GM06990 (cell line): ENCODE measurements at regions not wholly inside any gene's neighbourhood (a gene's known extent, or its start where the extent isn't known, plus 50 kb on each side); places are given as distances from the start of the nearest gene placed in this dataset.

Experiments used
- DNase-seq: peaks from one replicate; pipeline ENCODE4 v3.0.0-alpha.2; 2011; ENCODE audit not compliant: insufficient read length; ENCODE audit errors: extremely low read depth
- H3K27me3 ChIP-seq: replicated peaks from 2 replicates; pipeline ENCODE4 v1.6.0; 2011; ENCODE audit warnings: low read length; ENCODE audit not compliant: control insufficient read depth, insufficient read depth
- H3K36me3 ChIP-seq: 2 replicates; pipeline ENCODE4 v1.5.1; 2011; ENCODE audit warnings: low read length; ENCODE audit not compliant: control insufficient read depth, insufficient read depth
- H3K4me3 ChIP-seq: replicated peaks from 2 replicates; pipeline ENCODE4 v1.5.1; 2011; ENCODE audit warnings: low read depth, mild to moderate bottlenecking, control low read depth, low read length
- CTCF ChIP-seq: IDR thresholded peaks from 2 replicates; pipeline ENCODE4 v1.5.1; 2011; ENCODE audit warnings: low read length, control low read depth, mild to moderate bottlenecking, inconsistent platforms; ENCODE audit not compliant: insufficient read depth, poor library complexity, severe bottlenecking

DNA sequence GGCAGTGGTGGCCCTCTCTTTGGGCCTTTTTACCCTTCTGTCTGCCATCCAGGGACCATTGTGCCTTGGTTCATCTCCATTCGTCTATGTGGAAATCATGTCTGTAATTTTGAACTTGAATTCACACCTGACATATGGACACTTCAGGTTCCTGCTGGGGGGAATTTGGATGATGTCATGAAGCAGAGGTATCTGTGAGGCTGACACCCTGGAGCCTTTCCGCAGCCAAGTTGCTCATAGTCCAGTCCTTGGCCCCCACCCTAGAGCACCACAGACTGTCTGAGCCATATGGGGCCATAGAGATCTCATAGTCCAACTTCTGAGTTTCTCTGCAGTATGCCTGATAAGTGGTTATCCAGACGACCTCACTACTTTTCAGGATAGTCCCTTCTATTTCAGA is 147.7 kb upstream of the CACNA1E start:
- H3K27me3 ChIP-seq = no peaks in the 10 kb centered on the region
- no peak for TF ChIP-seq CTCF
- H3K36me3 ChIP-seq = no peaks in the 10 kb centered on the region
- no peak for DNase-seq
- H3K4me3 ChIP-seq = no peak overlapping the region

DNA sequence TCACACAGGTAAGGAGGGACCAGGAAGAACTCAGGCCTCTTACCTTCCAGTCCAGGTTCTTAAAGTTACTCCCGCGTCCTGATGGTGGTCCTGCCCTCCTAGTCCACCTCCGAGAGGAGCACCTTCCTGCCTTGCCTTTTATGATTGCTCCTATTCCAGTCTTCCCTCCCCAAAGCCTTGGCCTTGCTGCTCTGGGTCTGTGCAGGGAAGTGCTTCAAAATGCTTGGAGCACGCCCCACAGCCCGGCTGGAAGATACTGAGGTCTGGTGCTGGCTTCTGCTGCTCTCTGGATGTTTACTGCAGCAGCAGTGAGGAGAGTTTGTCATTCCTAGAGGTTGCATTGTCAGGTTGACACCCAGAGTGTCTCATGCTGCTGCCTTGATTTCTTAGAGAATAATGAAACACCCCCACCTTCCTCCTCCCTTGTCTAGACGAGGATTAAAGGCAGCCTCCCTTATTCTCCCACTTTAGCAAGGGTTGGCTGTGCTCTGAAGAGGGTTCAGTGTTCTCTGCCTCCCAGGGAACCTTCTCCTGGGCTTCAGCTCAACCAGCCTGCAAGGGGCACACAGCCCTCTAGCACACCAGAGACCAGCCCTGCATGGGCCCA is 142.2 kb upstream of the CACNA1E start:
- H3K4me3 ChIP-seq = no peak overlapping the region
- no peaks in the 10 kb centered on the region for H3K36me3 ChIP-seq
- no peak for DNase-seq
- no peak for TF ChIP-seq CTCF
- no peaks in the 10 kb centered on the region; the same call in none of the 2 replicates for H3K27me3 ChIP-seq

- TF ChIP-seq CTCF = no peak
- H3K27me3 ChIP-seq = no peaks in the 10 kb centered on the region; the same call in none of the 2 replicates
- no peaks in the 10 kb centered on the region for H3K36me3 ChIP-seq
- H3K4me3 ChIP-seq = no peak overlapping the region
- DNase-seq = no peak
Observed at GRCh38 chr1:181344091-181344490, 139.2 kb upstream of the CACNA1E start.

DNA sequence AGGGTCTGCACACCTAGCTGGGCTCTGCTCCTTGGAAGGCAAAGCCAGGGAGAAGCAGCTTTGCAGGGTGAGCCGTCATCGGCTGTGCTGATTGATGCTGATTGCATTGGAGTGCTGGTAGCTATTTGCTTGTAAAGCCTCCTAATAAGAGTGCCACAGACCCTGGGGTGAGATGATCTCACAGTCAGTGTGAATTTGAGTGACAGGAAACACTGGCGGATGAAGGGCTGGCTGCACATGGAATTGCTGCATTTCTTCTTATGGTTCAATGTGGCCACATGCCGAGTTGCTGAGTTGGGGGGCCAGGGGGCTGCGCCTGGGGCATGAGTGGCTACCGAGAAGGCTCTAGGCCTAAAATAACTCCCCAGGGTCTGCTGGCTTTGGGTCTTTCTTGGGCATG is 138.2 kb upstream of the CACNA1E start:
- Histone ChIP-seq H3K4me3 (no peak overlapping the region), H3K36me3 (no peaks in the 10 kb centered on the region), H3K27me3 (no peaks in the 10 kb centered on the region; the same call in none of the 2 replicates)
- TF ChIP-seq CTCF = no peak
- no peak for DNase-seq

DNA sequence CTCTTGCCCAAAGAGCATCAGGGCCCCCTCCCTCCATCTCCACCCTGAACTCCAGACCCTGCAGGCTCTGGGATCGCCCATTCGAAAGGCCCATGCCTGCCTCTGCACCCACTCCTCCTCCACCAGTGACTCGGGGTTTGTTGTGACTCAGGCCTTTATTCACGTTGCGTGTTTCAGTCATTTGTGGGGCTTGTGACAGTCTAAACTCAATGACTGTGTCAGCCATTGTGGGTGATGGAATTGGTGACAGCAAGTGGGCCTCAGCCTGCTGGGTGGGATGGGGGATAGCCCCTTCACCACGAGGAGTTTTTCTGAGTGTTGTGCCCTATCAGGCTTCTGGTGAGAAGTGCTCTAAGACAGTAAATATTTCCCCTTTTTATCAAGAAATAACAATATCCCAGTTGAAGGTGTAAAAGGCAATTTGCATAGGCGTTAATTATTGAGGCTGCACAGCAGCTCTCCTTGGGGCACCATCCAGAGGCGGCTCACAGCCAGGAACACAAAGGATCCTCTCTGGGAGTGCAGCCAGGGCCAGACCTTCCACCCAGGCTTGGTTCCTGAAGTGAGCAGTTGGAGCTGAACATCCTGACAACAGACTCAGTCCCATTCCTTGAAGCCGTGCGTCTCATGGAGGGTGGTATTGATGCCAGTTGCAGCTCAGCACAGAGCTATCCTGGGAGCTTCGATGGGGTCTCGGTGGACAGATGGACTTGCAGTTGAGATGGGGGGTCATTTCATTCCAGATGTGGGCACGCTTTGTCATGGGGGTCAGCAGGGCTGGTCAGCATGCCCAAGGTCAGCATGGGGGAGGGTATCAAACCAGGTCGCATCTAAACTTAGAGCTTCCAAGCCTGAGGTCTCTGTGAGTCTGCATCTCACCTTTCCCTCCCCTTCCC is 135.6 kb upstream of the CACNA1E start:
- Histone ChIP-seq H3K36me3 (no peaks in the 10 kb centered on the region), H3K27me3 (no peaks in the 10 kb centered on the region; the same call in none of the 2 replicates), H3K4me3 (no peak overlapping the region)
- no peak for DNase-seq
- no peak for TF ChIP-seq CTCF
